Hepatocyte (in vitro differentiated cells): ENCODE measurements at regions not wholly inside any gene's neighbourhood (a gene's known extent, or its start where the extent isn't known, plus 50 kb on each side); places are given as distances from the start of the nearest gene placed in this dataset.

Experiments used
- CTCF ChIP-seq: fragments of 200-600 bp; sonication (generic); IDR thresholded peaks from 2 replicates; pipeline ENCODE4 v1.5.1; 2016; ENCODE audit warnings: antibody characterized with exemption, mild to moderate bottlenecking; ENCODE audit not compliant: poor library complexity
- EZH2phosphoT487 ChIP-seq: fragments of 200-600 bp; sonication (generic); IDR thresholded peaks from one replicate; pipeline ENCODE4 v1.6.1; 2018; ENCODE audit warnings: antibody characterized with exemption, mild to moderate bottlenecking, low read depth, moderate library complexity; ENCODE audit not compliant: unreplicated experiment, severe bottlenecking

GRCh38 chr6:11458509-11458908 is 79.0 kb upstream of the TMEM170B start:
- TF ChIP-seq CTCF = no peak
- TF ChIP-seq EZH2phosphoT487 = no peak
